Thyroid gland (tissue), 4 donors: ENCODE measurements at regions not wholly inside any gene's neighbourhood (a gene's known extent, or its start where the extent isn't known, plus 50 kb on each side); places are given as distances from the start of the nearest gene placed in this dataset.

Experiments
- DNase-seq, 2 donors: peaks; one replicate each; pipeline ENCODE4 v3.0.0-alpha.2; 2019
- H3K27ac ChIP-seq, 3 donors: fragments of 200-600 bp; sonication (generic); 1 replicate in 2 of 3; 2 replicates in 1 of 3; pipeline ENCODE4 v1.5.1; 2016 to 2019; ENCODE audit warnings: mild to moderate bottlenecking in 1 of 3, moderate library complexity in 1 of 3
- H3K27me3 ChIP-seq: fragments of 200-600 bp; sonication (generic); one replicate; pipeline ENCODE4 v1.5.1; 2019
- H3K36me3 ChIP-seq, 2 donors: fragments of 200-600 bp; sonication (generic); one replicate each; pipeline ENCODE4 v1.5.1; 2016 to 2019
- H3K4me1 ChIP-seq, 2 donors: fragments of 200-600 bp; sonication (generic); one replicate each; pipeline ENCODE4 v1.5.1; 2017 to 2019
- H3K4me3 ChIP-seq, 3 donors: fragments of 200-600 bp; sonication (generic); replicated peaks in 1 of 3; 1 replicate in 2 of 3; 2 replicates in 1 of 3; pipeline ENCODE4 v1.5.1; 2016; ENCODE audit warnings: mild to moderate bottlenecking in 1 of 3
- H3K9me3 ChIP-seq: fragments of 200-600 bp; sonication (generic); one replicate; pipeline ENCODE4 v1.5.1; 2017
- CTCF ChIP-seq, 6 experiments: fragments of 200-600 bp in 3 of 6; fragments of 450-650 bp in 3 of 6; sonication (generic) in 3 of 6; IDR thresholded peaks; one replicate each; pipeline ENCODE4 v1.5.1; 2016 to 2019; ENCODE audit warnings: antibody characterized with exemption in 6 of 6, mild to moderate bottlenecking in 2 of 6, inconsistent platforms in 1 of 6, moderate library complexity in 1 of 6
- POLR2A ChIP-seq, 2 donors: fragments of 450-650 bp; IDR thresholded peaks; one replicate each; pipeline ENCODE4 v1.6.1; 2017; ENCODE audit warnings: antibody characterized with exemption in 2 of 2, mild to moderate bottlenecking in 2 of 2, moderate library complexity in 1 of 2
- WGBS, 2 donors: methylation state at CpG; one replicate each; pipeline ENCODE4 v1.1.5; 2017; 5-methylcytosine and 5-hydroxymethylcytosine counted together
- intact Hi-C: fragments of 100-400 bp; cut with DNase I; formaldehyde crosslinking; loops from one replicate; pipeline ENCODE4 v1.15.1; 2023

DNA sequence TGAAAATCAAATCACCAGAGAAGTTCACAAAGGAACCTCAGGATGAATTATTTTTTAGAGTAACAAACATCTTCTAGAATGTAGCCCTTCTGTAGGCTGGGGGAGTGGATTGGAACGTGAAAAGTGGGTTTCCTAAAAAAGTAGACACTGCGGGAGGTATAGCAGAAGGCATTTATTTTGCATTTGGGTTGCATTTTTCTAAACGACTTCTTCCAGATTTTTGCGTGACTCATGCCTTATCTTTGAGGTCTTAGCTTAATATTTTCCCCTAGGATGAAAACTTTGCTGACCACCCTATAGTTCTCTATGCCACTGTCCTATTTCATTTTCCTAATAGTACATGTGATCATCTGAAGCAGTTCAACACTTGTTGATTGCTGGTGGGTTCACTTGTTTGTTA, 112.7 kb upstream of the JCAD start:
- Histone ChIP-seq H3K4me3 (no peak overlapping the region), H3K9me3 (no peaks in the 10 kb centered on the region), H3K36me3 (no peaks in the 10 kb centered on the region), H3K27me3 (no peaks in the 10 kb centered on the region), H3K27ac (no peak overlapping the region), H3K4me1 (no peaks in the 10 kb centered on the region)
- TF ChIP-seq CTCF (IDR thresholded peaks at IDR 0.05) (no peak), POLR2A (IDR thresholded peaks at IDR 0.05) (no peak)
- no peak for DNase-seq
- WGBS, 2 donors: 90 to 91% methylated on average over 4 of the region's 4 CpGs
- intact Hi-C loops: no loop called here

DNA sequence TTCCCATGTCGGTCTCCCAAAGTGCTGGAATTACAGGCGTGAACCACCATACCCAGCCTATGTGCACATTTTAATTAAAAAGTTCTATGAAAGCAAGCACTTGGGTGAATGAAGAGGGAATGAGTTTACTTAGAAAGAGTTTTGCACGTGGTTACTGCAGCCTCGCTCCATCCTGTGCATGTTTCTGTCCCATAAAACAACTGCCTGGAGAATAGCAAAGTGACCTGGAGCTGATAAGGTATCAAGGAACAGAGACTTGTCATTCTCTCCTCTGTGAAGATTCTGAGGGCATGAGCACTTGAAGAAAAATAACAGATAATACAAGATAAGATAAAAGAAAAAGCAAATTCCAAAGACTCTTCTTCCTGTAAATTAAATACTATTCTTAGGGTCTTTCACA, 112.2 kb upstream of the JCAD start:
- no peaks in the 10 kb centered on the region for H3K27me3 ChIP-seq
- no peaks in the 10 kb centered on the region for H3K9me3 ChIP-seq
- intact Hi-C loops: no loop called here
- no peaks in the 10 kb centered on the region for H3K36me3 ChIP-seq
- 71 to 74% methylated on average over 4 of the region's 4 CpGs for WGBS, 2 donors
- H3K4me1 ChIP-seq: no peaks in the 10 kb centered on the region
- H3K4me3 ChIP-seq: no peak overlapping the region
- no peak for DNase-seq
- H3K27ac ChIP-seq: no peak overlapping the region
- TF ChIP-seq CTCF (IDR thresholded peaks at IDR 0.05) (no peak), POLR2A (IDR thresholded peaks at IDR 0.05) (no peak)

- DNase-seq: no peak
- WGBS, 2 donors: 86 to 89% methylated on average over 3 of the region's 3 CpGs
These were observed 111.4 kb upstream of the JCAD start for GRCh38 chr10:30170814-30171213.

DNA sequence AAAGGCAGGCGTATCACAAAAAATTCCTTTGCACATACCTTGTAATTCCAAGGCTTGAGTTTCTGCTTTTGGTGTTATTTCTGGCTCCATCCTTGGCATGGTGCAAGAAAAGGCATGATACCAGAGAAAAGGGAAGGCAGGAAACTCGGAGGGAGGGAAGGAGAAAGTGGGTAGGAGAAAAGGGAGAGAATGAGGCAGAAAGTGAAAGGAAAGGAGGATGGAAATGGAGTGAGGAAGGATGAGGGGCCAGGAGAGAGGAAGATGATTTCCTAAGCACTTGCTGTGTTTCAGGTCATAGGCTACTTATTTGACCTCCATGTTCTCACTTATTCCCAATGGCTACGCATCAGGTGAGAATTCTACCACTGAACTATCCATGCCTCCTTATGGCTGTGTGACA, 110.8 kb upstream of the JCAD start:
- no peaks in the 10 kb centered on the region for H3K4me1 ChIP-seq
- no peak for DNase-seq
- 91 to 93% methylated on average over 3 of the region's 3 CpGs for WGBS, 2 donors
- no peak overlapping the region for H3K27ac ChIP-seq
- TF ChIP-seq CTCF (IDR thresholded peaks at IDR 0.05) (no peak), POLR2A (IDR thresholded peaks at IDR 0.05) (no peak)
- H3K36me3 ChIP-seq: no peaks in the 10 kb centered on the region
- no peak overlapping the region for H3K4me3 ChIP-seq
- intact Hi-C loops: no loop called here
- H3K9me3 ChIP-seq: no peaks in the 10 kb centered on the region
- H3K27me3 ChIP-seq: no peaks in the 10 kb centered on the region

More at GRCh38 chr10:30170814-30171213, 111.4 kb upstream of the JCAD start:
- Histone ChIP-seq H3K4me3 (no peak overlapping the region), H3K9me3 (no peaks in the 10 kb centered on the region), H3K27me3 (no peaks in the 10 kb centered on the region), H3K36me3 (no peaks in the 10 kb centered on the region), H3K4me1 (no peaks in the 10 kb centered on the region), H3K27ac (no peak overlapping the region)
- intact Hi-C loops: no loop called here
- TF ChIP-seq CTCF (IDR thresholded peaks at IDR 0.05): no peak
- no peak for TF ChIP-seq POLR2A (IDR thresholded peaks at IDR 0.05)

GRCh38 chr10:30169342-30169741, 110.0 kb upstream of the JCAD start:
- 97 to 98% methylated on average over 3 of the region's 3 CpGs for WGBS, 2 donors
- no peak overlapping the region for H3K4me3 ChIP-seq
- H3K27me3 ChIP-seq: no peaks in the 10 kb centered on the region
- H3K9me3 ChIP-seq: no peaks in the 10 kb centered on the region
- TF ChIP-seq POLR2A (IDR thresholded peaks at IDR 0.05) (no peak), CTCF (IDR thresholded peaks at IDR 0.05) (no peak)
- no peak overlapping the region for H3K27ac ChIP-seq
- H3K36me3 ChIP-seq: no peaks in the 10 kb centered on the region
- no peak for DNase-seq
- intact Hi-C loops: no loop called here
- no peaks in the 10 kb centered on the region for H3K4me1 ChIP-seq
